ENCODE measurements at regions not wholly inside any gene's neighbourhood (a gene's known extent, or its start where the extent isn't known, plus 50 kb on each side); places are given as distances from the start of the nearest gene placed in this dataset.

DNA sequence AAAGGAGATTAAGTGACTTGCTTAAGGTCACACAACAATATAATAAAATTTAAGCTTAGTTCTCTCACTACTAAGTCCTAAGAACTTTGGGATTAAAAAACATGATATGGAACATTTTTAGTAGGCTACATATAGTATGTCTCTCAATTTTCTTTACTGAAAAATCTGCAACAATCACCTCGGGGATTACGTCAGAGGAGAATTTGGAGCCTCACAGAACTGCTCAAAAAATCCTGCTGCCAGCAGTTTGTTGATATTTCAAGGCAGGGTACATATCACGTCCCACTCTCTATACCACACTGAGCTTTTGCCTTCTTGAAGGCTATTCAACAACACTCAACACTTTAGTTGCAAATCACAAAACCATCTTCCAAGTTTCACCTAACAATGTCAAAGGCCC, 561.6 kb upstream of the BTBD3 start:
- no peak overlapping the region for H3K4me3 ChIP-seq (ENCODE audit: low read depth, low read length)
- in situ Hi-C loops (cut with HindIII; ENCODE audit: low sequenced_read_pairs): no loop called here
- TF ChIP-seq, protein P1, sequence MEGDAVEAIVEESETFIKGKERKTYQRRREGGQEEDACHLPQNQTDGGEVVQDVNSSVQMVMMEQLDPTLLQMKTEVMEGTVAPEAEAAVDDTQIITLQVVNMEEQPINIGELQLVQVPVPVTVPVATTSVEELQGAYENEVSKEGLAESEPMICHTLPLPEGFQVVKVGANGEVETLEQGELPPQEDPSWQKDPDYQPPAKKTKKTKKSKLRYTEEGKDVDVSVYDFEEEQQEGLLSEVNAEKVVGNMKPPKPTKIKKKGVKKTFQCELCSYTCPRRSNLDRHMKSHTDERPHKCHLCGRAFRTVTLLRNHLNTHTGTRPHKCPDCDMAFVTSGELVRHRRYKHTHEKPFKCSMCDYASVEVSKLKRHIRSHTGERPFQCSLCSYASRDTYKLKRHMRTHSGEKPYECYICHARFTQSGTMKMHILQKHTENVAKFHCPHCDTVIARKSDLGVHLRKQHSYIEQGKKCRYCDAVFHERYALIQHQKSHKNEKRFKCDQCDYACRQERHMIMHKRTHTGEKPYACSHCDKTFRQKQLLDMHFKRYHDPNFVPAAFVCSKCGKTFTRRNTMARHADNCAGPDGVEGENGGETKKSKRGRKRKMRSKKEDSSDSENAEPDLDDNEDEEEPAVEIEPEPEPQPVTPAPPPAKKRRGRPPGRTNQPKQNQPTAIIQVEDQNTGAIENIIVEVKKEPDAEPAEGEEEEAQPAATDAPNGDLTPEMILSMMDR (IDR thresholded peaks at IDR 0.05; ENCODE audit: low read depth, low read length): no peak
- DNase-seq (ENCODE audit: low read depth, low spot score): no peak

DNA sequence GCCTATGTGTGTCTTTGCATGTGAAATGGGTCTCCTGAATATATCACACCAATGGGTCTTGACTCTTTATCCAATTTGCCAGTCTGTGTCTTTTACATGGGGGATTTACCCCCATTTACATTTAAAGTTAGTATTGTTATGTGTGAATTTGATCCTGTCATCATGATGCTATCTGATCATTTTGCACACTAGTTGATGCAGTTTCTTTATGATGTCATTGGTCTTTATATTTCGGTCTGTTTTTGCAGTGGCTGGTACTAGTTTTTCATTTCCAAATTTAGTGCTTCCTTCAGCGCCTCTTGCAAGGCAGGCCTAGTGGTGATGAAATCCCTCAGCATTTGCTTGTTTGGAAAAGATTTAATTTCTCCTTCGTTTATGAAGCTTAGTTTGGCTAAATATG, 555.2 kb upstream of the BTBD3 start:
- TF ChIP-seq, protein P1 (IDR thresholded peaks at IDR 0.05; ENCODE audit: low read depth, low read length): no peak
- H3K4me3 ChIP-seq (ENCODE audit: low read depth, low read length): no peak overlapping the region
- DNase-seq (ENCODE audit: low read depth, low spot score): no peak
- in situ Hi-C loops (cut with HindIII; ENCODE audit: low sequenced_read_pairs): no loop called here

DNA sequence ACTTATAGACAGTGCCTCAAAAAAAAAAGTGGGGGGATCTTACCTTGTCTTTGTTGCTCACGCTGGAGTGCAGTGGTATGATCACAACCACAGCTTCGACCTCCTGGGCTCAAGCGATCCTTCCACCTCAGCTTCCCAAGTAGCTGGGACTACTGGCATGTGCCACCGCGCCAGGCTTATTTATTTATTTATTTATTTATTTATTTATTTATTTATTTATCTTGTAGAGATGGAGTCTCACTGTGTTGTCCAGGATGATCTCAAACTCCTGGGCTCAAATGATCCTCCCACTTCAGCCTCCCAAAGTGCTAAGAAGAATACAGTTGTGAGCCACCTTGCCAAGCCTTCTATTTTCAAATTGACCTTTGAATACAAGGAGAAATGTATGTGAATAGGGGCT, 553.0 kb upstream of the BTBD3 start:
- in situ Hi-C loops (cut with HindIII; ENCODE audit: low sequenced_read_pairs): no loop called here
- no peak overlapping the region for H3K4me3 ChIP-seq (ENCODE audit: low read depth, low read length)
- TF ChIP-seq, protein P1 (IDR thresholded peaks at IDR 0.05; ENCODE audit: low read depth, low read length): no peak
- DNase-seq (ENCODE audit: low read depth, low spot score): no peak

DNA sequence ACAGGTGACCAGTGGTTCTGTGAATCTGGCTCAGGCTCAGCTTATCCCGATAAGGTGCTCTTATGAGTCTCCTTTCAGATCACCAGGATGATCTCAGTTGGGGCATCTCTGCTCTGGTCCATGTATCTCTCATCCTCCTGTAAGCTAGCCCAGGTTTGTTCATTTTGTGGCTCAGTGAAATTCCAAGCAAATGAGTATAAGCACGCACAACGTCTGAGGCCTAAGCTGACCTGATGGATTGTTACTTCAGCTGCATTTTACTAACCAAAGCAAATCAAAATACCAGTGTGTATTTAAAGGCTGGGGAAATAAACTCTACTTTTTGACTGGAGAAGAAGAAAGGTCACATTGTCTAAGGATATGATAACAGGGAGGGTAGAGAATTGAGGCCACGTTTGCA, 551.0 kb upstream of the BTBD3 start:
- H3K4me3 ChIP-seq (ENCODE audit: low read depth, low read length): no peak overlapping the region
- in situ Hi-C loops (cut with HindIII; ENCODE audit: low sequenced_read_pairs): no loop called here
- peak; percentile 78 for DNase-seq (ENCODE audit: low read depth, low spot score)
- TF ChIP-seq, protein P1 (IDR thresholded peaks at IDR 0.05; ENCODE audit: low read depth, low read length): no peak

DNA sequence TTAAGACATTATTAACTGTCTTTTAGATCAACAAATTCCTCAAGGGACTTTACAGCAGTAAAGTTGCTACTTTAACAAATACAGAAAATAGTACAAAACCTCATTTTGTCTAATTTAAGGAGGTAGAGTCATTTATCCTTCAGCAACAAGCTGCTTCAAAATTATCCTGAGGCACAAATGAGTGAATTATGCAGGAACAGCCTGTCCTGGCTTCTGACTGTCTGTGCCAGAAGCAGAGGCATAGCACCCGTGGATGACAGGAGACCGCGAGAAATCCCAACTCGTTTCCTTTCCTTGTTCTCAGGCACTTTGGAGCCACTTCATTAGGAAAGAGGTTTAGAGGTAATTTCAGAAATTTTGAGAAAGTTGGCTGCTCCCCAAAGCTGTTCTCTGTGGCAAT, 549.2 kb upstream of the BTBD3 start:
- TF ChIP-seq, protein P1 (IDR thresholded peaks at IDR 0.05; ENCODE audit: low read depth, low read length): no peak
- DNase-seq (ENCODE audit: low read depth, low spot score): no peak
- no peak overlapping the region for H3K4me3 ChIP-seq (ENCODE audit: low read depth, low read length)
- in situ Hi-C loops (cut with HindIII; ENCODE audit: low sequenced_read_pairs): no loop called here

DNA sequence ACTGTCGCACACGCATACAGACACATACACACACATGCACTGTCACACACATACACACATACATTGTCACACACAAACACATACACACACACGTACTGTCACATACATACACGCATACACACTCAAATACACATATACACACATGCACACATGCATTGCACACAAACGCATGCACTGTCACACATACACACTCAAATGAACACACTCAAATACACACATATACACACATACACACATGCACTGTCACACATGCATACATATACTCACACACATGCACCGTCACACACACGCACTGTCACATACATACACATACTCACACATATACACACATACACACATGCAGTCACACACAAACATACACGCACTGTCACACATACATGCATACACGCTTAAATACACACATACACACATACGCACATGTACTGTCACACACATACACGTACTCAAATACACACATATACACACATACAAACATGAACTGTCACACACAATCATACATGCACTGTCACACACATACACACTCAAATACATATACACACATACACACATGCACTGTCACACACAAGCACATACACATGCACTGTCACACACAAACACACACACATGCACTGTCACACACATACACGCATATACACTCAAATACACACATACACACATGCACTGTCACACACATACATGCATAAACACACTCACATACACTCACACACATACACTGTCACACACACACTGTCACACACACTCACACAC, 548.6 kb upstream of the BTBD3 start:
- TF ChIP-seq, protein P1 (IDR thresholded peaks at IDR 0.05; ENCODE audit: low read depth, low read length): no peak
- H3K4me3 ChIP-seq (ENCODE audit: low read depth, low read length): no peak overlapping the region
- in situ Hi-C loops (cut with HindIII; ENCODE audit: low sequenced_read_pairs): no loop called here

More for the DNA sequence above, 548.6 kb upstream of the BTBD3 start:
- DNase-seq (ENCODE audit: low read depth, low spot score): no peak

Data from astrocyte of the spinal cord (primary cell).